Hematopoietic multipotent progenitor cell treated with erythropoietin and hydrocortisone succinate and interleukin-3 and kit ligand, for 6 days (in vitro differentiated cells): ENCODE measurements at regions not wholly inside any gene's neighbourhood (a gene's known extent, or its start where the extent isn't known, plus 50 kb on each side); places are given as distances from the start of the nearest gene placed in this dataset.
A peak's percentile ranks its signal among the peaks of the same experiment; 100 is the strongest.
"Not testable (repeated sequence)": the region's sequence is repeated elsewhere in the genome, so short reads cannot be mapped to it uniquely, and the experiment has no call there.

ENCODE experiments used
- DNase-seq: peaks from one replicate; pipeline ENCODE4 v3.0.0-alpha.2; 2015

- DNase-seq = no peak
Observed at GRCh38 chr4:83981156-83981555, 445.2 kb downstream of the GPAT3 start.

- DNase-seq = no peak
Observed at GRCh38 chr4:83979773-83980172, 443.9 kb downstream of the GPAT3 start.

- no peak for DNase-seq
Observed at GRCh38 chr4:83974111-83974780, 438.3 kb downstream of the GPAT3 start.

GRCh38 chr4:83964996-83965541 is 429.2 kb downstream of the GPAT3 start:
- DNase-seq = peak; percentile 2

- no peak for DNase-seq
Observed at GRCh38 chr4:83962492-83962891, 426.6 kb downstream of the GPAT3 start.

- DNase-seq = peak; percentile 23
Observed at GRCh38 chr4:83961575-83961974, 425.7 kb downstream of the GPAT3 start.

- no peak for DNase-seq
Observed at GRCh38 chr4:83959160-83959559, 423.3 kb downstream of the GPAT3 start.

GRCh38 chr4:83947830-83948193 is 411.9 kb downstream of the GPAT3 start:
- DNase-seq = no peak

GRCh38 chr4:83947125-83947829 is 411.4 kb downstream of the GPAT3 start:
- no peak for DNase-seq

GRCh38 chr4:83943691-83944090 is 407.8 kb downstream of the GPAT3 start:
- not testable (repeated sequence) for DNase-seq

GRCh38 chr4:83932750-83933391 is 397.0 kb downstream of the GPAT3 start:
- no peak for DNase-seq

- DNase-seq = no peak
Observed at GRCh38 chr4:83931659-83932438, 395.9 kb downstream of the GPAT3 start.

- DNase-seq = no peak
Observed at GRCh38 chr4:83929550-83929949, 393.6 kb downstream of the GPAT3 start.

GRCh38 chr4:83926950-83927349 is 391.0 kb downstream of the GPAT3 start:
- DNase-seq = no peak

- no peak for DNase-seq
Observed at GRCh38 chr4:83923341-83923740, 387.4 kb downstream of the GPAT3 start.

- no peak for DNase-seq
Observed at GRCh38 chr4:83922402-83922801, 386.5 kb downstream of the GPAT3 start.

GRCh38 chr4:83921124-83921523 is 385.2 kb downstream of the GPAT3 start:
- DNase-seq = no peak

- no peak for DNase-seq
Observed at GRCh38 chr4:83920375-83920774, 384.5 kb downstream of the GPAT3 start.

GRCh38 chr4:83917572-83917971 is 381.7 kb downstream of the GPAT3 start:
- DNase-seq = peak; percentile 16

- DNase-seq = no peak
Observed at GRCh38 chr4:83910693-83911092, 374.8 kb downstream of the GPAT3 start.

GRCh38 chr4:83906561-83906960 is 370.7 kb downstream of the GPAT3 start:
- DNase-seq = no peak

GRCh38 chr4:83905952-83906351 is 370.0 kb downstream of the GPAT3 start:
- DNase-seq = peak; percentile 7

- not testable (repeated sequence) for DNase-seq
Observed at GRCh38 chr4:83903740-83904139, 367.8 kb downstream of the GPAT3 start.
